Upper lobe of right lung (tissue), 1 donor: ENCODE measurements at regions not wholly inside any gene's neighbourhood (a gene's known extent, or its start where the extent isn't known, plus 50 kb on each side); places are given as distances from the start of the nearest gene placed in this dataset.

Experiments used
- ATAC-seq: fragments of 200-7000 bp; cut with Tn5 transposase; one replicate; pipeline ENCODE4 v1.9.1; 2020; ENCODE audit warnings: mild to moderate bottlenecking, moderate library complexity
- DNase-seq: peaks from one replicate; pipeline ENCODE4 v3.0.0-alpha.2; 2020
- H3K27ac ChIP-seq: fragments of 200-600 bp; one replicate; pipeline ENCODE4 v1.8.0; 2022
- H3K27me3 ChIP-seq: fragments of 200-600 bp; one replicate; pipeline ENCODE4 v1.8.0; 2022; ENCODE audit warnings: mild to moderate bottlenecking
- H3K36me3 ChIP-seq: fragments of 200-600 bp; one replicate; pipeline ENCODE4 v1.8.0; 2022
- H3K4me1 ChIP-seq: fragments of 200-600 bp; one replicate; pipeline ENCODE4 v1.8.0; 2022
- H3K4me3 ChIP-seq: fragments of 200-600 bp; one replicate; pipeline ENCODE4 v1.8.0; 2022; ENCODE audit warnings: mild to moderate bottlenecking
- H3K9me3 ChIP-seq: fragments of 200-600 bp; one replicate; pipeline ENCODE4 v1.8.0; 2022
- CTCF ChIP-seq: fragments of 200-600 bp; IDR thresholded peaks from one replicate; pipeline ENCODE4 v1.8.0; 2022; ENCODE audit warnings: antibody characterized with exemption
- intact Hi-C: fragments of 100-400 bp; cut with DNase I; formaldehyde crosslinking; loops from one replicate; pipeline ENCODE4 v1.11.0; 2022
- donor health status: DM: no; HTN: yes; CAD: no; lungs with severe emphysema.

DNA sequence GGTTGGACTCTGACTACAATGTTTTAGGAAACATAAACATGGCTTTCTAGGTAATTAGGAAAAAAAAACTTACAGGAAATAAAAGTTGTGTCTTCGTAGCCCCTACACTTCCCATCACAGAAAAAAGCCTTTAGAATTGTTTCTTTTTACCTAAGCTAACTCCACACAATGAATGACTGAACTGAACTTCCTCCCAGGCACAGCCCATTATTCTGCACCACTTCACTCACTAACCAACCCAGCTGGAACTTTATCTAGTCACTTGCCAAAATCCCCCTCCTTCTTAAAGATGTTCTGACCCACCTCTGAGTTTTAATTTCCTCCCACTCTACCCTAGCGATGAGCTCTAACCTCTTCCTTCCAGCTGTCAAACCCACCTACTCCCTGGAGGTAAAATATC is 91.7 kb upstream of the MEOX2 start:
- H3K4me1 ChIP-seq: no peaks in the 10 kb centered on the region
- H3K36me3 ChIP-seq: no peaks in the 10 kb centered on the region
- TF ChIP-seq CTCF: no peak
- ATAC-seq (no peak), DNase-seq (no peak)
- no peaks in the 10 kb centered on the region for H3K9me3 ChIP-seq
- no peak overlapping the region for H3K4me3 ChIP-seq
- H3K27ac ChIP-seq: no peak overlapping the region
- no peaks in the 10 kb centered on the region for H3K27me3 ChIP-seq
- intact Hi-C loops: no loop called here

DNA sequence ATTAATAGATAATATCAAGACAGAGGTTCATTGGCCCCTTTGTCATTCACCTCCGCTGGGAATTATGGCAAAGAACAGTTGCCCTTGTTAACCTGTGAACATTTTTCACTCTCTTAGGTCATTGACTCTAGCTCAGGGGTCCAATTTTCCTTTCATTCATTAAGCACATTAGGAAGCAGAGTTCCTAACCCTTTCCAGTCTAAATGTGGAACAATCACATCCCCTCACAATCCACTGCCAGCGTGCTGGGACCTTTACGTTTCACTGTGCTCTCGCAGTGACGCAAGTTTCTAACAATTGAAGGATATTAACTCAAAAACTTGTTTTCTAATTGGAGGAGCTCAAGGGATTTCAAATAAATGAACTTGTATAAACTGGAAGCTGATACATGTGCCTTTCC is 79.3 kb upstream of the MEOX2 start:
- no peak overlapping the region for H3K4me3 ChIP-seq
- ATAC-seq: no peak
- H3K27ac ChIP-seq: no peak overlapping the region
- no peaks in the 10 kb centered on the region for H3K9me3 ChIP-seq
- DNase-seq: no peak
- TF ChIP-seq CTCF: no peak
- no peaks in the 10 kb centered on the region for H3K36me3 ChIP-seq
- intact Hi-C loops: no loop called here
- H3K27me3 ChIP-seq: no peaks in the 10 kb centered on the region
- no peaks in the 10 kb centered on the region for H3K4me1 ChIP-seq

- H3K27ac ChIP-seq: no peak overlapping the region
- no peak for ATAC-seq
- no peaks in the 10 kb centered on the region for H3K36me3 ChIP-seq
- H3K4me3 ChIP-seq: no peak overlapping the region
- H3K4me1 ChIP-seq: no peaks in the 10 kb centered on the region
- no peak for DNase-seq
- no peaks in the 10 kb centered on the region for H3K9me3 ChIP-seq
- intact Hi-C loops: no loop called here
- H3K27me3 ChIP-seq: no peaks in the 10 kb centered on the region
- no peak for TF ChIP-seq CTCF
Observed at GRCh38 chr7:15764851-15765382, 78.4 kb upstream of the MEOX2 start.

DNA sequence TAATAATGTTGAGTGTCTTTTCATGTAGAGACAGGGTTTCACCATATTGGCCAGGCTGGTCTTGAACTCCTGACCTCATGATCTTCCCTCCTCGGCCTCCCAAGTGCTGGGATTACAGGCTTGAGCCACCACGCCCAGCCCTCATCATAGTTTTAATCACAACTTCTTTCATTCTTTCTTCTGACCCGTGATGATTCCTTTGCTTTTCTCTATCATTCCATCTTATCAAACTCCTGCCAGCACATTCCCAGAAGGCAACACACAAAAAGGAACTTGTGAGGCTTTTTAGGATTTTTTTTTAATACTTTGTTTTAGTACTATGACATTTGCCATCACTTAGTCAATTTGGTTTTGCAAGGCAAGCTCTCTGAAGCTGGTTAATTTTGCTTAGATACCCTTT is 77.5 kb upstream of the MEOX2 start:
- no peaks in the 10 kb centered on the region for H3K27me3 ChIP-seq
- intact Hi-C loops: no loop called here
- no peak overlapping the region for H3K27ac ChIP-seq
- DNase-seq: no peak
- no peak overlapping the region for H3K4me3 ChIP-seq
- no peaks in the 10 kb centered on the region for H3K4me1 ChIP-seq
- no peaks in the 10 kb centered on the region for H3K36me3 ChIP-seq
- ATAC-seq: no peak
- TF ChIP-seq CTCF: no peak
- H3K9me3 ChIP-seq: no peaks in the 10 kb centered on the region

GRCh38 chr7:15757041-15758000 is 70.8 kb upstream of the MEOX2 start:
- H3K36me3 ChIP-seq: no peaks in the 10 kb centered on the region
- TF ChIP-seq CTCF: no peak
- no peaks in the 10 kb centered on the region for H3K27me3 ChIP-seq
- H3K4me3 ChIP-seq: no peak overlapping the region
- no peaks in the 10 kb centered on the region for H3K4me1 ChIP-seq
- H3K27ac ChIP-seq: no peak overlapping the region
- DNase-seq: no peak
- no peak for ATAC-seq
- no peaks in the 10 kb centered on the region for H3K9me3 ChIP-seq
- intact Hi-C loops: no loop called here
